Testis (tissue), 2 donors: ENCODE measurements at regions not wholly inside any gene's neighbourhood (a gene's known extent, or its start where the extent isn't known, plus 50 kb on each side); places are given as distances from the start of the nearest gene placed in this dataset.

Experiments
- DNase-seq: peaks from one replicate; pipeline ENCODE4 v3.0.0-alpha.2; 2019
- H3K27ac ChIP-seq, 2 donors: fragments of 200-600 bp; sonication (generic); one replicate each; pipeline ENCODE4 v1.5.1; 2019
- H3K27me3 ChIP-seq: fragments of 200-600 bp; sonication (generic); one replicate; pipeline ENCODE4 v1.5.1; 2019
- H3K36me3 ChIP-seq: fragments of 200-600 bp; sonication (generic); one replicate; pipeline ENCODE4 v1.5.1; 2017; ENCODE audit warnings: low read depth; ENCODE audit errors: missing control alignments
- H3K4me1 ChIP-seq: fragments of 200-600 bp; sonication (generic); one replicate; pipeline ENCODE4 v1.5.1; 2019
- H3K4me3 ChIP-seq, 2 donors: fragments of 200-600 bp; sonication (generic); one replicate each; pipeline ENCODE4 v1.5.1; 2017 to 2019
- H3K9me3 ChIP-seq: fragments of 200-600 bp; sonication (generic); one replicate; pipeline ENCODE4 v1.5.1; 2017
- POLR2A ChIP-seq: fragments of 450-650 bp; IDR thresholded peaks from one replicate; pipeline ENCODE4 v1.6.1; 2017; ENCODE audit warnings: antibody characterized with exemption, mild to moderate bottlenecking, moderate library complexity
- WGBS, 2 donors: methylation state at CpG; one replicate each; pipeline ENCODE4 v1.1.5; 2018; 5-methylcytosine and 5-hydroxymethylcytosine counted together
- intact Hi-C: fragments of 100-400 bp; cut with DNase I; formaldehyde crosslinking; loops from one replicate; pipeline ENCODE4 v1.15.1; 2023; ENCODE audit warnings: low total_unique reads
- TF ChIP-seq, protein P1 (sequence below), 3 experiments: fragments of 450-650 bp in 2 of 3; fragments of 200-600 bp in 1 of 3; sonication (generic) in 1 of 3; IDR thresholded peaks; one replicate each; pipeline ENCODE4 v1.5.1; 2016 to 2019; ENCODE audit warnings: antibody characterized with exemption in 3 of 3, mild to moderate bottlenecking in 2 of 3, moderate library complexity in 1 of 3

DNA sequence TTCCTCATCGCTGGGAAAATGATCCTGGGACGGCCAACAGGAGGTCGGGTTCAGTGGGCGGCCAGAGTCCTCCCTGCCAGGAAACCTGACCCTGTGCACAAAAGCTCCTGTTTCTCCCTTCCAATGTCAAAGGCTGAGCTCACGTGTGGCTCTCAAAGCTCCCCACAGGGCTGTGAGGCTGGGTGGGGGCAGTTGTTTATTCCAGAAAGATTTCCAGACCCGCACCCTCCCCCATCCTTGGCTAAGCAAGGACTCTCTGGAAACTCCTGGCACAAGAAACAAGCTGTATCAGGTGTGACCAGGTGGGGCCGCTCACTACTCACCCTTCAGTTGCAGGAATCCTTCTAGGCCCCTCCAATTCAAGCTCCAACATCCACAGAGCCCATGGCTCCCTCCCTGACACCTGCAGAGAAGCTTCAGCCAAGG is 131.9 kb downstream of the SHANK2 start:
- TF ChIP-seq, protein P1, sequence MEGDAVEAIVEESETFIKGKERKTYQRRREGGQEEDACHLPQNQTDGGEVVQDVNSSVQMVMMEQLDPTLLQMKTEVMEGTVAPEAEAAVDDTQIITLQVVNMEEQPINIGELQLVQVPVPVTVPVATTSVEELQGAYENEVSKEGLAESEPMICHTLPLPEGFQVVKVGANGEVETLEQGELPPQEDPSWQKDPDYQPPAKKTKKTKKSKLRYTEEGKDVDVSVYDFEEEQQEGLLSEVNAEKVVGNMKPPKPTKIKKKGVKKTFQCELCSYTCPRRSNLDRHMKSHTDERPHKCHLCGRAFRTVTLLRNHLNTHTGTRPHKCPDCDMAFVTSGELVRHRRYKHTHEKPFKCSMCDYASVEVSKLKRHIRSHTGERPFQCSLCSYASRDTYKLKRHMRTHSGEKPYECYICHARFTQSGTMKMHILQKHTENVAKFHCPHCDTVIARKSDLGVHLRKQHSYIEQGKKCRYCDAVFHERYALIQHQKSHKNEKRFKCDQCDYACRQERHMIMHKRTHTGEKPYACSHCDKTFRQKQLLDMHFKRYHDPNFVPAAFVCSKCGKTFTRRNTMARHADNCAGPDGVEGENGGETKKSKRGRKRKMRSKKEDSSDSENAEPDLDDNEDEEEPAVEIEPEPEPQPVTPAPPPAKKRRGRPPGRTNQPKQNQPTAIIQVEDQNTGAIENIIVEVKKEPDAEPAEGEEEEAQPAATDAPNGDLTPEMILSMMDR (IDR thresholded peaks at IDR 0.05), result no peak
- TF ChIP-seq POLR2A, result no peak
- no peaks in the 10 kb centered on the region for H3K4me1 ChIP-seq
- no peak for DNase-seq
- no peaks in the 10 kb centered on the region for H3K27me3 ChIP-seq
- H3K36me3 ChIP-seq, result no peaks in the 10 kb centered on the region
- H3K9me3 ChIP-seq, result no peaks in the 10 kb centered on the region
- no peak overlapping the region for H3K27ac ChIP-seq
- H3K4me3 ChIP-seq, result no peak overlapping the region
- 32 to 46% methylated on average over 4 to 7 of the region's 7 CpGs for WGBS, 2 donors
- intact Hi-C loops, result no loop called here

DNA sequence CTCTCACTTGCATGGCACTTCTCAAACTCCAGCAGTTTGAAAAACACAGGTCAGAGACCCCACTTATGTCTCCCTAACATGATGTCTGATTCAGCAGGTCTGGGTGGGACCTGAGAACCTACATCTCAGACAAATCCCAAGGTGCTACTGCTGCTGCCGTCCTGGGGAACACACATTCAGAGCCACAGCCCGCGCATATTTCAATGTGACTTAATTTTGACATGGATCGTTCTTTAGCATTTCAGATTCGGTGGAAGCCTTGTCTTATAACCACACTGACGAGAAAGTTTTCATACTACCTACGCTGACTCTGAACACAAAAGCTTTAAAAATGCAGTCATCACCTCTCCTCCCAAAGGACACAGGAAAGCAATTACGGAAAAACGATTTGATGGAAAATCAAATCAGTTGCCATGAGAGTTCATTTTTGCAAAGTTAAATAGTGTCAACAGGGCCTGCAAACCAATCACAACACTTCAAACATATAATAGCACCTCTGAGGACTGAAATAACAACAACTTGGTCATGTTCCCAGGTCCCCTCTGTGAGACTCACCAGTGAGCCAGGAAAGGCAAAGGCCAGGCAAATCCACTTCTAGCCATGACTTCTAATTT is 132.6 kb downstream of the SHANK2 start:
- no peaks in the 10 kb centered on the region for H3K4me1 ChIP-seq
- 90 to 91% methylated on average over 9 of the region's 9 CpGs for WGBS, 2 donors
- TF ChIP-seq, protein P1 (IDR thresholded peaks at IDR 0.05), result no peak
- no peak for TF ChIP-seq POLR2A
- no peak overlapping the region for H3K4me3 ChIP-seq
- H3K27me3 ChIP-seq, result no peaks in the 10 kb centered on the region
- intact Hi-C loops, result no loop called here
- H3K9me3 ChIP-seq, result no peaks in the 10 kb centered on the region
- no peak for DNase-seq
- H3K27ac ChIP-seq, result no peak overlapping the region
- H3K36me3 ChIP-seq, result no peaks in the 10 kb centered on the region

DNA sequence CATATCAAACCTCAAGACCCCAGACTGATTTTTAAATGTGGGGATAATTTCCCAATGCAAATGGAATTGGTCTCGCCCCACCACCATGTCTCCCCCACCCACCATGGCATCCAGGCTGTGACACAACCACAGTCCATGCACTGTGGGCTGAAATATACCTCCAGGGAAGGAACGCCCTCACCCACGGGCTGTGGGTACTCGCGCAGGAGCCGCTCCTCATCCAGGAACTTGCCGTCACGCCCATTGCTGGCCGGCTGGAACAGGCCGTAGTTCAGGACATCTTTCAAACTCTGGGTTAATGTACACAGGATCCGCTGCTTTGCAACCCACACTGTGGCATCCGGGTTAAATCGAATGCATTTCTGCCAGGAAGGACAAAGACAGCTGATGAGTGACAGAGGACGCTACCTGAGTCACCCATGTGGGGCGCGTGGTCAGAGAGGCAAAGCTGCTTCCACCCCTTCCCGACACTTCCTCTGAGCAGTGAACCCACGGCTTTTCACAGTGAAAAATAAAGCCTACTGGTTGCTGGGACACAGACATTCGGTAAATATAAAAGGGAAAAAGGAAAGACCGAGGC is 133.6 kb downstream of the SHANK2 start:
- 92 to 94% methylated on average over 20 of the region's 20 CpGs for WGBS, 2 donors
- intact Hi-C loops, result no loop called here
- TF ChIP-seq, protein P1 (IDR thresholded peaks at IDR 0.05), result no peak
- TF ChIP-seq POLR2A, result no peak

DNA sequence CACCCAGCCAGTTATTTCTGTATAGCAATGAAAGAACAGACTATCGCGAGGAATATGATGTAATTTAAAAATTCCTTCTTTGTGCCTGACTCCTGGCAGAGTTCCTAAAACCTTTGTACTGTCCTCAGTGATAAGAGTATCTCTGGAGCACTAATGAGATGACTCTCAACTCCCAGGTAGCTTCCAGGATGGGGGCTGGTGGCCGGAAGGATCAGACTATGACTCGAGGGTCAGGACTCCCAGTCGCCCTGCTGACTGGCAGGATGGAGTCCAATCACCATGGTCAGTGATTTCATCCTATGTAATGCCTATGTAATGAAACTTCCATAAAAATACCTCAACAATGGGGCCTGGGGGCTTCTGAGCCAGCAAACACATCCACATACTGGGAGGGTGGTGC is 135.1 kb downstream of the SHANK2 start:
- intact Hi-C loops, result no loop called here
- Histone ChIP-seq H3K27me3 (no peaks in the 10 kb centered on the region), H3K36me3 (no peaks in the 10 kb centered on the region), H3K9me3 (no peaks in the 10 kb centered on the region), H3K4me3 (no peak overlapping the region), H3K4me1 (no peaks in the 10 kb centered on the region), H3K27ac (no peak overlapping the region)
- DNase-seq, result no peak
- TF ChIP-seq, protein P1 (IDR thresholded peaks at IDR 0.05), result no peak
- TF ChIP-seq POLR2A, result no peak
- 73 to 75% methylated on average over 5 of the region's 5 CpGs for WGBS, 2 donors

More for the DNA sequence above, 133.6 kb downstream of the SHANK2 start:
- Histone ChIP-seq H3K9me3 (no peaks in the 10 kb centered on the region), H3K27me3 (no peaks in the 10 kb centered on the region), H3K36me3 (no peaks in the 10 kb centered on the region), H3K4me1 (no peaks in the 10 kb centered on the region), H3K27ac (no peak overlapping the region), H3K4me3 (no peak overlapping the region)
- no peak for DNase-seq

DNA sequence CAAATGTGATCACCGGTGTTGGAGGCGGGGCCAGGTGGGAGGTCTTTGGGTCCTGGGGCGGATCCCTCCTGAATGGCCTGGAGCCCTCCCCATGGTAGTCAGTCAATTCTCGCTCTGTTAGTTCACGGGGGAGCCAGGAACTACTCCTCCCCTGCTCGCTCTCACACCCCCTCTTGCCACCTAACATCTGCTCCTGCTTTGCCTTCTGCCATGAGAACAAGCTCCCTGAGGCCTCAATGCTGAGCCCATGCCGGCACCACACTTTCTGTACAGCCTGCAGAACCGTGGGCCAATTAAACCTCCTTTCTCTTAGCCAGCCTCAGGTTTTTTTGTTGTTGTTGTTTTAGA is 135.7 kb downstream of the SHANK2 start:
- Histone ChIP-seq H3K4me1 (no peaks in the 10 kb centered on the region), H3K27ac (no peak overlapping the region), H3K9me3 (no peaks in the 10 kb centered on the region), H3K36me3 (no peaks in the 10 kb centered on the region), H3K27me3 (no peaks in the 10 kb centered on the region), H3K4me3 (no peak overlapping the region)
- TF ChIP-seq, protein P1 (IDR thresholded peaks at IDR 0.05), result no peak
- TF ChIP-seq POLR2A, result no peak
- intact Hi-C loops, result no loop called here
- 92% methylated on average over 6 to 8 of the region's 8 CpGs for WGBS, 2 donors
- DNase-seq, result no peak
